NCI-H2227 treated with DMSO at 0.1 percent for 48 hours (cell line): ENCODE measurements at regions not wholly inside any gene's neighbourhood (a gene's known extent, or its start where the extent isn't known, plus 50 kb on each side); places are given as distances from the start of the nearest gene placed in this dataset.
"Not testable (repeated sequence)": the region's sequence is repeated elsewhere in the genome, so short reads cannot be mapped to it uniquely, and the experiment has no call there.

Experiments
- DNase-seq: peaks from one replicate; lab custom pipeline; 2025; lab: John Stamatoyannopoulos, UW

DNA sequence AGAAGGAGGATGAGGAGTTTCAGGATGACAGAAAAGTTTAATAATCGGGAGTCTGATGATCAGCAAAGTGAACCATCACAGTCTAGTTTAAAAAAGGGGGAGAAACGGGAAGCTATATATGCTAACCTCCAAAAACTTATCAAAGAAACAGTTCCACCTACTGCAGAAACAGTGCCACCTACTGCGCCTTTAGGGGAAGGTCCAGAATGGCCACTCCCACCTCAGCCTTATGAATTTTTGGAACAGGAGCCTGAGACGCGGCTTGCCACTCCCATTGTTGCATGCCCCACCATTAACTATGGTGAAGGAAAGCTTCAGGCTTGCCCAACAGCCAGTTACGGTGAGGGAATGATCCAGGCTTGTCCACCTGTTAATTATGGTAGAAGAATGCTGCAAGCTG is 929.0 kb downstream of the SLITRK6 start:
- no peak for DNase-seq

DNA sequence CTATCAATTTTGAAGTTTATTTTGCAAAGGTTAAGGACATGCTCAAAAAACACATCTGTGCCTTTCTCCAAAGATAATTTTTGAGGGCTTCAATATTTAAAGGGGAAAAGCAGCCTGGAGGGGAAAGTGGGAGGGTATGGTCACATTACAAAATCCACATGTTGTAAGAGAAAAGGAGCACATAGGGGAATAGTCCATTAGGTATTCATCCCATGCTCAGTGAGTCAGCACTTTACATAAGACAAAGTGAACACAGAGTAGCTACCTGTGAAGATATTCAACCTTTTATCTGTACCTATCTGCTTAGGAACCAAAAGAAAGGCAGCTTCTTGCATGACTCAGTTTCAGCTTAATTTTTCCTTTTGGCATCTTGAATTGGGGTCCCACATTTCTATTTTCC is 932.0 kb downstream of the SLITRK6 start:
- no peak for DNase-seq

DNA sequence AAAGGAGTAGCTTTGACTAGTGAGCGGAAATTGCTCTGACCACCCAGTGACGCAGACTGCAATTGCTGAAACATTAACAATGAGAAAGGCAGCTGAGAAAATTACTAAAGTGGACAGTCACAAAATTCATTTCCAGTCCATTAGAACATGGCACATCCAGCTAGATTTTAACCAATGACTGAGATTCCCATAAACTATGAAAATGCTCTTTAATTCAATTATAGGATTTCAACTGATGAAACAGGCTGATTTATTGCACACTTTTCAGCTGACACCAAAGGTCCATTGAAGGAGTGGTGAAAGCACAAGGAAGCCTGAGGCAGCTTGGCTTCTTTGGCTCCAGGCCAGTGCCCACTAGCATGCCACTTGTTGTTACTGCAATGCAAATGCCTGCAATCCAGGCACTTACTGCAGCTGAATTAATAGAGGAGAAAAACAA is 933.4 kb downstream of the SLITRK6 start:
- peak; percentile 95 for DNase-seq

DNA sequence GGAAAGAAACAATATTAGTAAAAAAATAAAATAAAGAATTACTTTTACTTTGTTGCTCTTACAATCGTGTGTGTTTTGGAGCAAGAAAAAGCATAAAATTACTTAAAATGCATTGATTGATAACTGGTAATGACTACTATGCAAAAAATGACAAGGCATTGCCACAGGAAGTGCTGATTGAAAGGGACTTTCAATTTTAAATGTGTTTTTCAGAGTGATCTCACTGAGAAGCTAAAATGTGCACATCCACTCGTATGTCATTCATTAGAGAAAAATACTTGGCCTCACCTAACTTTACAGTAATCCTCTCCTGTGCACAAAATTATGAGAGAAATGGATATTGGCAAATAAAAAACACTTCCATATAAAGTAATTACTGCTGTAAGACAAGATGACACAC is 934.9 kb downstream of the SLITRK6 start:
- DNase-seq = no peak

DNA sequence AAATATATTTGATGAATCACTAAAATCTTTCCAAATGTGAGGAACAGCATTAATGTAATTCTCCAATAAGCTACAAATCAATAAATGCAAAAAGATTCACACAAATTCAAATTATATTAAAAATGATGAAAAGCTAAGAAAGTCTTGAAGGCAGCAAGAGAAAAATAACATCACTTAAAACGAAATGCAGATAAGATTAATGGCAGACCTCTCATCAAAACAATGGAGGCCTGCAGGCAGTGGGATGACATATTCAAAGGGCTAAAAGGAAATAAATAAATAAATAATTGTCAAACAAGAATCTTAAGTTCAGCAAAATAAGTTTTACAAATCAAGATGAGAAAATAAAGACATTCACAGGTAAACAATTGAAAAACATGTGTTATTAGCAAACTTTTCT is 952.1 kb downstream of the SLITRK6 start:
- DNase-seq = no peak

DNA sequence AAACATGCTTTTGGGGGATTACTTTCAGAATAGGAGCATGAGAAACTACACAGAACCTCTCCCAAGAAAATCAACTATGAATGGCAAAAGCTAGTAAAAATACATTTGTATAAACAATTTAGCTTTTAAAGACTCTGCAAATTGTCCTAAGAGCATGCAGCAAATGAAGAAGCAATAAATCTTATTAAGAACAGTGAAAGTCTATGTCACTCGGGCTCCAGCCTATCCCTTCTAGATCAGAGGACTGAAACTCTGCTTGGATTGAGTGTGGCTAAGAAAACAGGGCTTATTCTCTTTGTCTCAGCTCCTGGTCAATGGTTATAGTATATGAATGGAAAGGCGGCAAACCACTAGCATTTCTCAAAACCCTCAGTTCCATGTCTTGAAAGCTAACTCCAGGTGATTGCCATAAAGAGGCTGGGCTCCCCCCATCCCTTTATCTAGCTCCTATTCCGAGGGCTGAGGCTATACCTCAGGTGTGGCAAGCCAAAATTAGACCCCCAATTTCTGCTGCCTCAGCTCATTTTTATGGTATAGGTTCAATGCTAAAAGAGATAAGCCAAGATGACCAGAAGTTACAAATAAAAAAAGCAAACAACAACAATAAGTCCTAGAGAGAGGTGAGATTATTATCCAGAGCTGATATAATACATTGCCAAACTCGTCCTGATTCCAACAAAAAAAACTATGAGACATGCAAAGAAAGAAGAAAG is 953.2 kb downstream of the SLITRK6 start:
- DNase-seq = peak; percentile 22

DNA sequence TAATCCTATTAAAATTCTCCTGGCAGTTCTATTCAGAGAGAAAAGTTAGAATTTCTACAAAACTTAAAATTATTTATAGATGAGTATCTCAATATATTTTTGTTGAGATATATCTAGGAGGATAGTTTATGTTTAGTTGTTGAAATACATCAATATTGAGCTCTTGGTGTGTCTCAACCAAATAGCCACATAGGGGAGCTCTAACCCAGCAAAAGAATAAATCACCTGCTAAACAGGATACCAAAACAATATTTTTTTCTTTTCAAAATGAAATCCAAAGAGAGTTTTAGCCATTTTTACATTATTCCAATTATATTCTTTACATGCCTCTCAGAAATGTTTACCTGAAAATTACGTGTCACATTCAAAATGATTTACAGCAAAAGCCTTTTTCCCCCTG is 954.7 kb downstream of the SLITRK6 start:
- peak; percentile 55 for DNase-seq

DNA sequence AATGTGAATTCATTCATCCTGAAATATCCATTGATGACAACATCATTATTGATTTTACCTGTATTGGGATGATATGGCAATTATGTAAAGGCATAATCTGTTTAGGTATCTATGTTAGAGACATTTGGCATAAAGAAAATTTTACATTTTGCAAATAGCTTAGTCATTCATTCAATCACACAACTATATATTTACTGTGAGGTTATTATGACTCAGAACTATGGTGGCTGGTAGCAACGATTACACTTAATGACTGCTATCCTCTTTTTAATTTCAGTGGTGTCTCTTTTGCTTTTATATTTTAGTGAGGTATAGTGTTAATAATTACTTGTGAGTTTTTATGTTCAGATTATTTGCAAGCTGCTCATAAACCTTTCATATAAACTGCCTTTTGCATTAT is 955.9 kb downstream of the SLITRK6 start:
- no peak for DNase-seq

DNA sequence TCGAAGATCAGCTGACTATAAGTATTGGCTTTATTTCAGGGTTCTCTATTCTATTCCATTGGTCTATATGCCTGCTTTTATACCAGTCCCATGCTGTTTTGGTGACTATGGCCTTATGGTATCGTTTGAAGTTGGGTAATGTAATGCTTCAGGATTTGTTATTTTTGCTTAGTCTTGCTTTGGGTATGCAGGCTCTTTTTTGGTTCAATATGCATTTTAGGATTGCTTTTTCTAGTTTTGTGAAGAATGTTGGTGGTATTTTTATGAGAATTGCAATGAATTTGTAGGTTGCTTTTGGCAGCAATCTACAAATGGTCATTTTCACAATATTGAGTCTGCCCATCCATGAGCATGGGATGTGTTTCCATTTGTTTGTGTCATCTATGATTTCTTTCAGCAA is 951.9 kb upstream of the SLITRK1 start:
- no peak for DNase-seq

DNA sequence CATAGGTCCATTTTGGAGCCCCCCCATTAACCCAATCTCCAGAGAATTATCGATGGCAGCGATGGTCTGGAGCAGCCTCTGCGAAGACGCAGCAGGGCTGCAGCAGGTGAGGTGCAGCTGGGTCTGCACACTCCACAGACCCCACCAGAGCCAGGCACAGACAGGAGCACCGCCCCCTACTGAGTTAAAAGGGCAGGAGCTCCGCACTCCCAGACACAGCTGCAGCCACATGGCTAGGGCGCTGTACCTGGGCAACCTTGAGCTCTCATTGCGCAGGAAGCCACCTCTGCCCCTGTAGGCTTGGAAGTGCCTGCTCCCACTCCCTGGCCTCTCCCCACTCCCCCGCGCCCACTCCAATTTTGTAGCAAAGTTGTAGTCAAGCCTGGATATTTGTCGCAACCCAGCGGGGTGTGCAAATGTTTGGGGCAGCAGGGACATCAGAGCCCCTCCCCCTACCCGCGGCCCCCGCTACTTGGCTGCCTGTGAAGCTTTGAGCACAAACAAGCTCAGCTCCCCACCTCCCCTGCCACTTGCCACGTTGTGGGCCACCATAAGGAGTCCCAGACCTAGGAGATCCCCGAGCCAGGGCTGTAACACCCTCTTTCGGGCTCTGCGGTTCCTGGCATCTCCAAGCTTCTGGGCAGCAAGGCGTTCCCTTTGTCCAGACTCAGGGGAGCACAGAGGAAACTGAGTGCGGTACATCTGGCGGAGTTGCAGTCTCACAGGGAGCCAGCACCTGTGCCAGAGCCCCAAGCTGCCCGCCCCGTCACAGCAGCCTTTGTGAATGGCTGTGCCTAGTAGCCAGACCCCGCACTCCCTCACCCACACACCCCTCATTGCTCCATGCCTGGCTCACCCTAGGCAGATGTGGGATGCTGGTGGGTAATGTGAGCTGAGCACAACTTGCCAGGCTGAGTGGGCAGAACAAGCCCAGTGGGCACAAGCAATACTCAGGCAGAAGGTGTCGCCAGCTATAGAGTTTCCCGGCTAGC is 949.7 kb upstream of the SLITRK1 start:
- no peak for DNase-seq

DNA sequence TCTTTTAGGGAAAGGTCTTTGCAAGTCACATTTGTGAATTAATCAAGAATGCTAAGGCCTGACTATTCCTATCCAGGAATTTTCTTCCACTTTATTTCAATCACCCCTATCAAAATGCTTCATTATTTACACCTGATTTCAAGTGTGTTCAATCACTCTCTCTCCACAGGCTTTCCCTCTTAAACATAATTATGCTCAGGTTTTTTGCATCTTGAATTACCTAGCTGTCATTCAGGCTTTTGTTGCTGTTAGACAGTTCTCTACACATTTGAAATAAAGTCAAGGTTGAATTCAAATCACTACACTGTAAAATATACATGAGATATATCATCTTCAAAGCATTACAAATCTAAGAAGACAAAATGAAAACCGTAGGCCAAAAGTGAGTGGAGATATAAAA is 941.3 kb upstream of the SLITRK1 start:
- DNase-seq = no peak

DNA sequence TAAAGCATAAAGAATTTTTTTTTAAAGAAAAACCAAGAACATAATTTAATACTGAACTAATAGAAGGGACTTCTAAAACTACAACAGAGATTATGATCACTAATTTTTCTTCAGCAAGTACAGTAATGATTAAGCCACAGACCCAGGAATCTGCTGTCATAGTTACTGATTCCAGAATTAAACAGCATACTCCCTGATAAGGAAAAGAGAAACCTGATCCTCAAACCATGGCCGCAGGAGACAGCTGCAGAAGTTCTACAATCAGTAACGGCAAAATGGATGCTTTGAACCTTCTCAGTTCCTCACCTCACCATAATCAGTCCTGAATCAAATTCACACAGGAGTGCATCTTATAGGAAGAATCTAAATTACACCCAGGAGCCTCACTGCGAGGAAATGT is 939.0 kb upstream of the SLITRK1 start:
- no peak for DNase-seq

DNA sequence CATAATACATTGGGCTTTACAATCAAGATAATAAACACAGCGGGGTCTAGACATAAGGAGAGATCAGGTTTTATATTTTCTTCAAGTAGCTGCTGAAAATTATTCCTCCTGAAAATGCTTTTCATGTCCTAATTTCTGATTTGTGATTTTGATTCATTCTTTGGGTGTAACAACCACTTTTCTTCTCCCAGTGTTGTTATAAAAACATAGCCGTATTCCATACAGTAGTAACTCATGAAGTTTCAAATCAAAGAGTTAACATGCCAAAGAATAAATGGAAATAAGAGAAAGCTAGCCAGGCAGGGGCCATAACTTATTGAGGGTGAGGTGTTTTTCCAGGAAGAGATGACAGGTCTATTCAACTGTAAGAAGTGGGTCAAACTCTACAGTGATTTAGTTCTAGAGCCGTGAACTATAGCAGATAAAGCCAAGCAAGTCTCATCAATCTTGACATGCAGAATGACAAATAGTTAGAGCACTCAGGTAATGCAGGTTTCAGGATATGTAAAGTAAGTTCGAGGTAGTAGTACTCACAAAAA is 934.4 kb upstream of the SLITRK1 start:
- no peak for DNase-seq

DNA sequence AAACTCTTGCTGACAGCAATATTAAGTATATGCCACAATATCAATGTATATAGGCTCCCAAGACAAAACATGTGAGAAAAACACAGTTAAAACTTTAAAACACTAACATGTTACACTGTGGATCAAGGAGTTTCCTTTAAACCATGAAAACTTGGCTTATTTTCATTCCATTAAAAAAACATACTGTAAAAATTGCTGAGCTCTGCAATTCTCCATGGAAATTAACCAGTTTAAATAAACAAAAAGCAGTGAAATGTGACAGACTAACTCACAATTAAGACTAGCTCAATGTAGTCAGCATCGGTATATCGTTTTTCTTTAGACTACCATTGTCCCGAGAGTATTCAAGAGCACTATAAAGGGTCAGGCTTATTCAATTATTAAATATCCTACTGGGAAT is 930.5 kb upstream of the SLITRK1 start:
- no peak for DNase-seq

DNA sequence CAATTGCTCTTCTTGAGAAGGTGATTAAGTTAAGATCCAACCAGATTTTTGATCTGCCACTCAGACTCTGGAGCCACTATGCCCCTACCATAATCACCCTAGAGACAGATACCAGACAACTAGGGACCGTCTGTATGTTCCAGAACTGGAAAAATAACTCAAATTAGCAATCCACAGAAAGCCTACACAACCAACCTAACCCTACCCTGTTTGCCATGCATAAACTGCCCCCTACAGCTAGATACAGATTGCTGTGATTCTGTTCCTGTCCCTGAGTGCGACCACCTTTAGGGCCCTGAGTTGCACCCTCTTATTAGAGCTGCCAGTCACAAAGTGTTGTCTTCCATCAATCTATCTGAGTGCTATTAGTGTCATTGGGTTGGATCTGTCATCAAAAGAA is 929.8 kb upstream of the SLITRK1 start:
- no peak for DNase-seq

DNA sequence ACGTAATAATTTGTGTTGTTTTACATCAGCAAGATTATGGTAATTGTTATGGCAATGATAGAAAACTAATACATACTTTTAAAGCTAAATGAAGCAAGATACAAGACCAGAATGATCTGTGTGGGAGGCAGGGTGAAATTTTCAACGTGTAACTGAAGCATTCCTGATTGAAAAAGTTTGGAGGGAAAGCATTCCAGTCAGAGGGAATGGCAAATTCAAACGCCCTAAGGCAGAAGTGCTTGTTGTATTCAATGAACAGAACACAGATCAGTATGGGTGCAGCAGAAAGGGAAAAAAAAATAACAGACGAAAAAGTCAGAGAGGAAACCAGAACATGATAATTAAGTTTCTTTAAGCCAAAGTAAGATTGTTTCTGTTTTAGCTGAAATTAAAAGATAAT is 928.5 kb upstream of the SLITRK1 start:
- no peak for DNase-seq

DNA sequence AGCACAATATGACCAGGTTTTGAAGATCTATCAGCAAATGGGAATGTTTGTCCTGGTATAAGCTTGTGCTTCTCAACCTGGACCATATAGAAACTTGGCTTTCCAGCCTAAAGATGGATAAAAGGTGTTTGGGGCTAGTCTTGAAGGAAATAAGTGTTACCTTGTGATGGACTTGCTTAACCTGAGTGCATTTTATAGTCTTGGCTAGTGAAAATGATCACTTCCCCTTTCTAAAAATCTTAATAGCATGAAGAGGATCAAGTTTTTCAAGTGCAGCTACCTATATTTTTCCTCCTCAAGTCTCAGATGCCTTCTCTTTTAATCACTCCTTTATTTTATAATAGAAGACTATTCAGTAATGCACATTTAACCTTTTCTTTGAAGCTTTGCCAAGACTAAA is 919.8 kb upstream of the SLITRK1 start:
- no peak for DNase-seq

DNA sequence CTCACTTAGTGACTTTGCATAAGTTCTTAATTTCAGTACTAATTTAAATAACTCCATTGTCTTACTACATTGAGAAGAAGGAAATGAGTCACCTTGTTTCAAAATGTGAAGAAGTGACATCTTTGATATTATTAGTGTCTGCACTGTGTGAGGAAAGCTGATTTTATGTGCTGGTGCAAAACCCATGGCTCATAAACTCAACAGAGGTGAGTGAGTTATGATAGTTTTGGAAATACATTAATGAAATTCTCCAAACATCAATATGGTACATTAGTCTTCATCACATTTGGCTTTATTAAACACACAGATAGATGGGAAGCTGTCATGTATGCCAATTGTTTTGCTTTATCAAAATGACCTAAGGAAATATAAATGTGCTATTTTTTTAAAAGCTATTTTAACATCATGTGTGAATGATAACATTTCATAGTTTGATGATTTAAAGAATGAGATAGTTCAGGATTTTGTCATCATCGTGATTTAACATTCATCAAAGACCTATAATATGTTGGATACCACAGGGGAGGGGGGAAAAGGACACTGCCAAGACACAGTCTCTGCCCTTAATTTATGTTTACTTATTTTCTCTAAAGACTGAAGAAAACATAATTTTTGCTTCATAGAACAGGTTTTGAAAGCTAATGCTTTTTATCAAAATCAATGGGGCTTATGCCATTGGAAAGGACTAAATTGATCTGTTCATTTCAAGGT is 902.3 kb upstream of the SLITRK1 start:
- no peak for DNase-seq

DNA sequence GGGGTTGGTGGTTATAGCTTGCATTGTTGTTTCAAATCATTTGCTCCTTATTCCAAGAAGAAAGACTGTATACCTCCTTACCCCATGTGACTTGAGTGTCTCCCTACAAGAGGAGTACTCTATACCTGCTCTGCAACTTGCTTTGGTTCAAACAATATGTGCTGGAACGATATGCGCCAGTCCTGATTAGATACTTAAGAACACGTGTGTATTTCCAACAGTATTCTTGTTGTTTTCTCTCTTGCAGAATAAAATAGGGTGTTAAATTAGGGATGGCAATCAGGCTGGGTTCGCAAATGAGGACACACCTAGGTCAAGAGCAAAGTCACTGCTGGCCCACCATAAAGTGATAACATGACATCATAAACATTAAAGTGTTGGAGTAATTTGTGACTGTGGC is 895.0 kb upstream of the SLITRK1 start:
- DNase-seq = no peak

DNA sequence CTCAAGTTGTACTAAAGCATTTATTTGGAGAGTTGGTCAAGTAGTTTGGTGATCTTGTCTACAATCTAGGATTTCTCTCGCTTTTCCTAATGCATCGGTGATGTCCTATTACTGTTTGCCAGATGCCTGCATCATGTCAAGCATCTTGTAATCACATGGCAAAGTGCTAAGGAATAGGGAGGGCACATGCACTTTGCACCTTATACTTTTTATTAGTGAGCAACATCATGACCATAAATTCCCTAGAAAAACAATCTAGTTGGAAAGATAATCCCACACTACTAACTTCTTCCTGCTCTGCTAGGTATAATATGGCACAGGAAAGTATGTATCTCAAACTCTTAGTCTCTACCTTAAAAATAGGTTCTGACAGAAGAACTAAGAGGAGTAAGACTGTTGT is 894.3 kb upstream of the SLITRK1 start:
- DNase-seq = no peak

DNA sequence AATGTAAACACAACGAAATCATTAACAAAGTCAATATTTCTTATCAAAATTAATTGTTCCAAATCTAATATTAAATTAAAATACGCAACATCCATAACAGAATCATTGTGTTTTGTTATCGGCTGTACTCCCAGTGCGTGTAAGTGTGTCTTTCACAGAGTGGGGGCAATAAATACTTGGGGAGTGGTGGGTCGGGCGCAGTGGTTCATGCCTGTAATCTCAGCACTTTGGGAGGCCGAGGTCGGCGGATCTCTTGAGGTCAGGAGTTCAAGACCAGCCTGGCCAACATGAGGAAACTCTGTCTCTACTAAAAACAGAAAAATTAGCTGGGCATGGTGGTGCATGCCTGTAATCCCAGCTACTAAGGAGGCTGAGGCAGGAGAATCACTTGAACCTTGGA is 893.6 kb upstream of the SLITRK1 start:
- not testable (repeated sequence) for DNase-seq

DNA sequence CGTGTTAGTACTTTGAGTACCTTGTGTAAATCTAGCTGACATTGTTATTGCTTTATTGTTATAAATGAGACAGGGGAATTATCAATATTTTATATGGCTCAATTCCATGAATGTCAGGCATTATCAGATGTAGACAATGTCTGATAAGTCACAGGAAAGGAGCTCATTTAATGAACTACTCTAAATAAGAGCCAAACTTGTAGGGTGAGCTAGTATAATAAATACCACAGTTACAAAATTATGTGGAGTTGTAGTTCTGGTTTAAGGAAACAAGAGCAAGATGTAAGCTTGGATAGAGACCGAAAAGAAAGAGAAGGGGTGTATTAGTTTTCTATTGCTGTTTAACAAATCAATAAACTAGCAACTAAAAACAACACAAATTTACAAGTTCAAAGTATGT is 891.8 kb upstream of the SLITRK1 start:
- no peak for DNase-seq
